HCT116 (cell line): ENCODE measurements at regions not wholly inside any gene's neighbourhood (a gene's known extent, or its start where the extent isn't known, plus 50 kb on each side); places are given as distances from the start of the nearest gene placed in this dataset.

ENCODE experiments used
- ATAC-seq: fragments of 200-7000 bp; cut with Tn5 transposase; 2 replicates; pipeline ENCODE4 v1.9.1; 2020; ENCODE audit warnings: mild to moderate bottlenecking, moderate library complexity
- BruUV-seq: library from RNA; stranded (reverse); fragments of 400-500 nt; replicated peaks from 2 replicates; lab custom pipeline; 2021; lab: Mats Ljungman, UMichigan
- CTCF ChIA-PET: fragments of 300-600 bp; sonication (Branson Sonifier 250); formaldehyde crosslinking; loops from one replicate; lab custom pipeline; 2021; ENCODE audit warnings: antibody characterized with exemption; lab: Charles Lee
- POLR2A ChIA-PET: fragments of 300-600, 350-600 bp; sonication (Branson Sonifier 250); formaldehyde crosslinking; loops from one replicate; lab custom pipeline; 2021; ENCODE audit warnings: antibody characterized with exemption; lab: Charles Lee
- RAD21 ChIA-PET, 2 experiments: fragments of 300-600 bp; sonication (Branson Sonifier 250); formaldehyde crosslinking; loops; one replicate each; lab custom pipeline; 2023; ENCODE audit warnings: low total read pairs in 2 of 2; ENCODE audit not compliant: uncharacterized antibody in 2 of 2, unreplicated experiment in 2 of 2, low non-redundant PET in 1 of 2; lab: Charles Lee
- DNase-seq: peaks from one replicate; pipeline ENCODE4 v3.0.0-alpha.2; 2010; ENCODE audit warnings: low read depth, low spot score
- H2AFZ ChIP-seq: fragments of 200-600 bp; shearing (Covaris generic), sonication (generic); 2 replicates; pipeline ENCODE4 v1.6.1; 2017; ENCODE audit warnings: low read depth, mixed run types, mixed read lengths, antibody characterized with exemption, low read length; ENCODE audit not compliant: poor library complexity, severe bottlenecking
- H3K27ac ChIP-seq: 2 replicates; pipeline ENCODE4 v1.5.1; 2012; ENCODE audit warnings: low read depth, low read length
- H3K27me3 ChIP-seq: fragments of 200-600 bp; sonication (generic); 2 replicates; pipeline ENCODE4 v1.6.1; 2016; ENCODE audit warnings: mixed run types, low read length, mixed read lengths; ENCODE audit not compliant: insufficient read depth
- H3K36me3 ChIP-seq, 2 experiments: fragments of 200-500 bp in 1 of 2; fragments of 200-600 bp in 1 of 2; sonication (Bioruptor generic) in 1 of 2; sonication (generic) in 1 of 2; 2 replicates each; pipeline versions ENCODE4 v1.5.1 to v1.6.1; 2014 to 2016; ENCODE audit warnings: low read length in 2 of 2, inconsistent platforms in 1 of 2, mixed read lengths in 1 of 2, mixed run types in 1 of 2; ENCODE audit not compliant: insufficient read depth in 2 of 2, control insufficient read depth in 1 of 2
- H3K4me1 ChIP-seq, 2 experiments: fragments of 200-600 bp in 1 of 2; sonication (generic) in 1 of 2; 2 replicates each; pipeline versions ENCODE4 v1.5.1 to v1.6.1; 2012 to 2017; ENCODE audit warnings: low read length in 2 of 2, inconsistent platforms in 1 of 2, mild to moderate bottlenecking in 1 of 2, mixed read lengths in 1 of 2, mixed run types in 1 of 2, moderate library complexity in 1 of 2; ENCODE audit not compliant: insufficient read depth in 2 of 2, control insufficient read depth in 1 of 2
- H3K4me2 ChIP-seq: fragments of 200-600 bp; sonication (generic); 2 replicates; pipeline ENCODE4 v1.6.1; 2017; ENCODE audit warnings: mixed run types, low read length, mixed read lengths
- H3K4me3 ChIP-seq, 2 experiments: fragments of 200-600 bp in 1 of 2; sonication (generic) in 1 of 2; replicated peaks in 1 of 2; 2 replicates each; pipeline ENCODE4 v1.5.1; 2011 to 2016; ENCODE audit warnings: low read length in 2 of 2, control low read depth in 1 of 2, low read depth in 1 of 2, mild to moderate bottlenecking in 1 of 2, mixed read lengths in 1 of 2, mixed run types in 1 of 2
- H3K79me2 ChIP-seq: fragments of 200-600 bp; sonication (generic); 2 replicates; pipeline ENCODE4 v1.6.1; 2017; ENCODE audit warnings: mild to moderate bottlenecking, mixed run types, low read length, moderate library complexity, mixed read lengths; ENCODE audit not compliant: insufficient read depth
- H3K9ac ChIP-seq: fragments of 200-600 bp; sonication (generic); 2 replicates; pipeline ENCODE4 v1.6.1; 2016; ENCODE audit warnings: low read length, mixed read lengths
- H3K9me2 ChIP-seq: fragments of 200-600 bp; sonication (generic), shearing (Covaris generic); 2 replicates; pipeline ENCODE4 v1.6.1; 2017; ENCODE audit warnings: mixed run types, mild to moderate bottlenecking, moderate library complexity; ENCODE audit not compliant: insufficient read depth
- H3K9me3 ChIP-seq, 2 experiments: fragments of 200-500 bp in 1 of 2; fragments of 200-600 bp in 1 of 2; sonication (Bioruptor generic) in 1 of 2; sonication (generic) in 1 of 2; 2 replicates each; pipeline ENCODE4 v1.6.1; 2014 to 2017; ENCODE audit warnings: low read length in 2 of 2, mixed read lengths in 2 of 2, inconsistent platforms in 1 of 2, low read depth in 1 of 2, mild to moderate bottlenecking in 1 of 2, mixed run types in 1 of 2, moderate library complexity in 1 of 2; ENCODE audit not compliant: control insufficient read depth in 1 of 2, insufficient read depth in 1 of 2
- H4K20me1 ChIP-seq: fragments of 200-600 bp; sonication (generic), shearing (Covaris generic); 2 replicates; pipeline ENCODE4 v1.6.1; 2017; ENCODE audit warnings: mixed run types, mild to moderate bottlenecking, moderate library complexity; ENCODE audit not compliant: insufficient read depth
- CEBPB ChIP-seq: IDR thresholded peaks from 2 replicates; pipeline ENCODE4 v1.6.1; 2012; ENCODE audit warnings: low read depth
- EGR1 ChIP-seq: IDR thresholded peaks from 2 replicates; pipeline ENCODE4 v1.6.1; 2012; ENCODE audit warnings: low read depth
- ELF1 ChIP-seq: IDR thresholded peaks from 2 replicates; pipeline ENCODE4 v1.6.1; 2012; ENCODE audit warnings: low read depth, borderline replicate concordance
- EZH2 ChIP-seq: fragments of 200-600 bp; sonication (generic); IDR thresholded peaks from 2 replicates; pipeline ENCODE4 v1.6.1; 2017; ENCODE audit warnings: antibody characterized with exemption, mixed run types
- EZH2phosphoT487 ChIP-seq: fragments of 200-600 bp; IDR thresholded peaks from 2 replicates; pipeline ENCODE4 v1.6.1; 2018; ENCODE audit warnings: antibody characterized with exemption, borderline replicate concordance
- POLR2A ChIP-seq: IDR thresholded peaks from 2 replicates; pipeline ENCODE4 v1.7.0; 2011; ENCODE audit warnings: borderline replicate concordance; ENCODE audit not compliant: insufficient read depth, insufficient read length; ENCODE audit errors: extremely low read depth
- POLR2AphosphoS5 ChIP-seq: IDR thresholded peaks from 2 replicates; pipeline ENCODE4 v1.6.1; 2011; ENCODE audit warnings: mild to moderate bottlenecking, low read depth, low read length, moderate library complexity
- RAD21 ChIP-seq: IDR thresholded peaks from 2 replicates; pipeline ENCODE4 v1.6.1; 2012; ENCODE audit warnings: low read depth, mild to moderate bottlenecking
- REST ChIP-seq: IDR thresholded peaks from 2 replicates; pipeline ENCODE4 v1.6.1; 2012; ENCODE audit warnings: low read depth
- SIN3A ChIP-seq: IDR thresholded peaks from 2 replicates; pipeline ENCODE4 v1.6.1; 2012; ENCODE audit warnings: low read depth
- SP1 ChIP-seq: IDR thresholded peaks from 2 replicates; pipeline ENCODE4 v1.6.1; 2012; ENCODE audit warnings: low read depth
- SRF ChIP-seq: IDR thresholded peaks from 2 replicates; pipeline ENCODE4 v1.6.1; 2012; ENCODE audit warnings: low read depth
- TCF7L2 ChIP-seq: IDR thresholded peaks from 2 replicates; pipeline ENCODE4 v1.7.0; 2011; ENCODE audit warnings: borderline replicate concordance, inconsistent platforms; ENCODE audit not compliant: insufficient read depth, insufficient read length; ENCODE audit errors: extremely low read depth
- YY1 ChIP-seq: IDR thresholded peaks from 2 replicates; pipeline ENCODE4 v1.6.1; 2011; ENCODE audit warnings: low read length, low read depth, moderate library complexity, mild to moderate bottlenecking; ENCODE audit not compliant: insufficient replicate concordance; ENCODE audit errors: extremely low read depth
- ZBTB33 ChIP-seq: IDR thresholded peaks from 2 replicates; pipeline ENCODE4 v1.6.1; 2011; ENCODE audit warnings: mild to moderate bottlenecking, low read length, moderate library complexity; ENCODE audit not compliant: insufficient replicate concordance; ENCODE audit errors: extremely low read depth
- ZFX ChIP-seq: fragments of 450-650 bp; IDR thresholded peaks from 2 replicates; pipeline ENCODE4 v1.6.1; 2017
- ZNF274 ChIP-seq: fragments of 200-500 bp; sonication (Bioruptor generic); IDR thresholded peaks from 2 replicates; pipeline ENCODE4 v1.6.1; 2014; ENCODE audit warnings: mild to moderate bottlenecking, low read depth, low read length, inconsistent platforms
- intact Hi-C: fragments of 100-400 bp; cut with micrococcal nuclease; formaldehyde crosslinking; loops from 2 replicates; pipeline ENCODE4 v1.10.0; 2022

- Histone ChIP-seq H3K9ac (no peak overlapping the region), H2AFZ (no peak overlapping the region), H3K9me2 (no peaks in the 10 kb centered on the region), H3K4me2 (no peak overlapping the region), H3K4me1 (no peaks in the 10 kb centered on the region), H3K4me3 (no peak overlapping the region), H3K9me3 (no peaks in the 10 kb centered on the region), H4K20me1 (no peaks in the 10 kb centered on the region), H3K27ac (no peak overlapping the region), H3K79me2 (no peaks in the 10 kb centered on the region), H3K36me3 (no peaks in the 10 kb centered on the region), H3K27me3 (peaks cover 66% of the 10 kb centered on the region)
- DNase-seq = no peak
- ChIA-PET RAD21 (no interaction called here), POLR2A (no interaction called here), CTCF (no interaction called here)
- TF ChIP-seq EZH2 (no peak), YY1 (no peak), ZBTB33 (no peak), SIN3A (no peak), ELF1 (no peak), CEBPB (no peak), POLR2AphosphoS5 (no peak), SRF (no peak), EGR1 (no peak), TCF7L2 (no peak), RAD21 (no peak), ZFX (no peak), EZH2phosphoT487 (no peak), SP1 (no peak), REST (no peak), ZNF274 (no peak), POLR2A (no peak)
- no peak for ATAC-seq
- no TSS peak for BruUV-seq
- intact Hi-C loops = no loop called here
Observed at GRCh38 chr17:6313835-6314234, 121.1 kb downstream of the AIPL1 start.
